Panc1 (cell line): ENCODE measurements at regions not wholly inside any gene's neighbourhood (a gene's known extent, or its start where the extent isn't known, plus 50 kb on each side); places are given as distances from the start of the nearest gene placed in this dataset.

Source experiments
- ATAC-seq: fragments of 200-7000 bp; cut with Tn5 transposase; 2 replicates; pipeline ENCODE4 v1.9.1; 2020; ENCODE audit warnings: mild to moderate bottlenecking, moderate library complexity
- BruUV-seq: library from RNA; stranded (reverse); fragments of 400-500 nt; replicated peaks from 2 replicates; lab custom pipeline; 2021; lab: Mats Ljungman, UMichigan
- CTCF ChIA-PET: fragments of 300-600 bp; sonication (Branson Sonifier 250); formaldehyde crosslinking; loops from one replicate; lab custom pipeline; 2022; ENCODE audit warnings: antibody characterized with exemption; lab: Charles Lee
- POLR2A ChIA-PET: fragments of 300-600 bp; sonication (Branson Sonifier 250); formaldehyde crosslinking; loops from one replicate; lab custom pipeline; 2022; ENCODE audit warnings: antibody characterized with exemption; lab: Charles Lee
- DNase-seq: peaks from one replicate; pipeline ENCODE4 v3.0.0-alpha.2; 2010; ENCODE audit warnings: low read depth, low spot score
- H3K27ac ChIP-seq: 2 replicates; pipeline ENCODE4 v1.5.1; 2011; ENCODE audit warnings: mild to moderate bottlenecking, low read length, inconsistent platforms
- H3K27me3 ChIP-seq: fragments of 200-500 bp; sonication (Bioruptor generic); 2 replicates; pipeline ENCODE4 v1.6.0; 2014; ENCODE audit warnings: low read length, inconsistent platforms; ENCODE audit not compliant: control insufficient read depth, insufficient read depth
- H3K36me3 ChIP-seq: fragments of 200-500 bp; sonication (Bioruptor generic); 2 replicates; pipeline ENCODE4 v1.5.1; 2014; ENCODE audit warnings: inconsistent platforms, mild to moderate bottlenecking, low read length, moderate library complexity; ENCODE audit not compliant: control insufficient read depth, insufficient read depth
- H3K4me1 ChIP-seq: 2 replicates; pipeline ENCODE4 v1.5.1; 2011; ENCODE audit warnings: inconsistent platforms, mild to moderate bottlenecking, low read length, moderate library complexity; ENCODE audit not compliant: control insufficient read depth, insufficient read depth
- H3K4me3 ChIP-seq, 2 experiments: 2 replicates each; pipeline ENCODE4 v1.5.1; 2011 to 2012; ENCODE audit warnings: low read depth in 2 of 2, low read length in 2 of 2, mild to moderate bottlenecking in 2 of 2, inconsistent platforms in 1 of 2, moderate library complexity in 1 of 2
- H3K9me3 ChIP-seq: fragments of 200-500 bp; sonication (Bioruptor generic); 2 replicates; pipeline ENCODE4 v1.5.1; 2014; ENCODE audit warnings: low read depth, mild to moderate bottlenecking, inconsistent platforms, low read length, moderate library complexity; ENCODE audit not compliant: control insufficient read depth, insufficient read depth
- POLR2AphosphoS5 ChIP-seq: IDR thresholded peaks from 2 replicates; pipeline ENCODE4 v1.6.1; 2012; ENCODE audit warnings: mild to moderate bottlenecking, low read depth, low read length, moderate library complexity
- SIN3A ChIP-seq: IDR thresholded peaks from 2 replicates; pipeline ENCODE4 v1.6.1; 2012; ENCODE audit warnings: low read depth, mild to moderate bottlenecking, low read length, moderate library complexity, borderline replicate concordance; ENCODE audit not compliant: insufficient read depth
- TCF7L2 ChIP-seq: IDR thresholded peaks from 2 replicates; pipeline ENCODE4 v1.6.1; 2011; ENCODE audit warnings: mild to moderate bottlenecking, low read depth, low read length, inconsistent platforms
- in situ Hi-C: cut with HindIII; loops from 2 replicates; pipeline ENCODE4 v1.10.0; 2016; ENCODE audit warnings: low sequenced_read_pairs, low pct_unique_long_range_greater_than_20kb
- intact Hi-C: fragments of 100-400 bp; cut with micrococcal nuclease; formaldehyde crosslinking; loops from one replicate; pipeline ENCODE4 v1.10.0; 2022; ENCODE audit not compliant: unreplicated experiment
- TF ChIP-seq, protein P1 (sequence below), 2 experiments: IDR thresholded peaks; 2 replicates each; pipeline ENCODE4 v1.6.1; 2011 to 2012; ENCODE audit warnings: low read depth in 2 of 2, control low read depth in 1 of 2, low read length in 1 of 2, mild to moderate bottlenecking in 1 of 2, moderate library complexity in 1 of 2; ENCODE audit not compliant: insufficient read depth in 1 of 2
- TF ChIP-seq, protein P2 (sequence below): fragments of 450-650 bp; IDR thresholded peaks from 2 replicates; pipeline ENCODE4 v1.5.1; 2017; ENCODE audit warnings: mild to moderate bottlenecking

DNA sequence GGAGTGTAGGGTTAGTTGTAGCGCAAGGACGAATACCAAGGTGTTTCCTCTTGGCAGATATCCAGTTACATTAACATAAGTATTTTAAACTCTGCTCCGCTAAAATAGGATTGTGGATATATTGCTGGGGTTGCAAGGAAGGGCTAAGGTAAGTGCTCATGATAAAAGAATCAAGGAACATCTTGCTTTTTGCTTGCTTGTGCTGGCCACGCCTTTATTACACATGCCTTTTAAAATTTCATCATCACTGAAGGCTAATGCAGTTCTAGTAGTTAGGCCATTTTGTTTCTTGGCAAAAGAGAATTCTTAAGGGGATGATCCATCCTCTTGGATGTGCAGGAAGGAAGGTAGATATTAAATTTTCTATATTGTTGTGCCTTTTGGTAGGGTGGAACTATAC, 415.6 kb upstream of the TPM1 start:
- POLR2A ChIA-PET, result no interaction called here
- BruUV-seq, result no TSS peak
- intact Hi-C loops (no loop called here), in situ Hi-C loops (no loop called here)
- Histone ChIP-seq H3K9me3 (no peaks in the 10 kb centered on the region), H3K27ac (no peak overlapping the region), H3K4me3 (no peak overlapping the region), H3K27me3 (no peaks in the 10 kb centered on the region), H3K36me3 (no peaks in the 10 kb centered on the region), H3K4me1 (no peaks in the 10 kb centered on the region)
- DNase-seq (no peak), ATAC-seq (no peak)
- CTCF ChIA-PET, result no interaction called here
- TF ChIP-seq TCF7L2 (no peak), POLR2AphosphoS5 (no peak), SIN3A (no peak)
- TF ChIP-seq, protein P1, sequence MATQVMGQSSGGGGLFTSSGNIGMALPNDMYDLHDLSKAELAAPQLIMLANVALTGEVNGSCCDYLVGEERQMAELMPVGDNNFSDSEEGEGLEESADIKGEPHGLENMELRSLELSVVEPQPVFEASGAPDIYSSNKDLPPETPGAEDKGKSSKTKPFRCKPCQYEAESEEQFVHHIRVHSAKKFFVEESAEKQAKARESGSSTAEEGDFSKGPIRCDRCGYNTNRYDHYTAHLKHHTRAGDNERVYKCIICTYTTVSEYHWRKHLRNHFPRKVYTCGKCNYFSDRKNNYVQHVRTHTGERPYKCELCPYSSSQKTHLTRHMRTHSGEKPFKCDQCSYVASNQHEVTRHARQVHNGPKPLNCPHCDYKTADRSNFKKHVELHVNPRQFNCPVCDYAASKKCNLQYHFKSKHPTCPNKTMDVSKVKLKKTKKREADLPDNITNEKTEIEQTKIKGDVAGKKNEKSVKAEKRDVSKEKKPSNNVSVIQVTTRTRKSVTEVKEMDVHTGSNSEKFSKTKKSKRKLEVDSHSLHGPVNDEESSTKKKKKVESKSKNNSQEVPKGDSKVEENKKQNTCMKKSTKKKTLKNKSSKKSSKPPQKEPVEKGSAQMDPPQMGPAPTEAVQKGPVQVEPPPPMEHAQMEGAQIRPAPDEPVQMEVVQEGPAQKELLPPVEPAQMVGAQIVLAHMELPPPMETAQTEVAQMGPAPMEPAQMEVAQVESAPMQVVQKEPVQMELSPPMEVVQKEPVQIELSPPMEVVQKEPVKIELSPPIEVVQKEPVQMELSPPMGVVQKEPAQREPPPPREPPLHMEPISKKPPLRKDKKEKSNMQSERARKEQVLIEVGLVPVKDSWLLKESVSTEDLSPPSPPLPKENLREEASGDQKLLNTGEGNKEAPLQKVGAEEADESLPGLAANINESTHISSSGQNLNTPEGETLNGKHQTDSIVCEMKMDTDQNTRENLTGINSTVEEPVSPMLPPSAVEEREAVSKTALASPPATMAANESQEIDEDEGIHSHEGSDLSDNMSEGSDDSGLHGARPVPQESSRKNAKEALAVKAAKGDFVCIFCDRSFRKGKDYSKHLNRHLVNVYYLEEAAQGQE (IDR thresholded peaks at IDR 0.05; ENCODE audit: insufficient read depth in 1 of 2, low read depth in 2 of 2, low read length in 1 of 2), result no peak
- TF ChIP-seq, protein P2, sequence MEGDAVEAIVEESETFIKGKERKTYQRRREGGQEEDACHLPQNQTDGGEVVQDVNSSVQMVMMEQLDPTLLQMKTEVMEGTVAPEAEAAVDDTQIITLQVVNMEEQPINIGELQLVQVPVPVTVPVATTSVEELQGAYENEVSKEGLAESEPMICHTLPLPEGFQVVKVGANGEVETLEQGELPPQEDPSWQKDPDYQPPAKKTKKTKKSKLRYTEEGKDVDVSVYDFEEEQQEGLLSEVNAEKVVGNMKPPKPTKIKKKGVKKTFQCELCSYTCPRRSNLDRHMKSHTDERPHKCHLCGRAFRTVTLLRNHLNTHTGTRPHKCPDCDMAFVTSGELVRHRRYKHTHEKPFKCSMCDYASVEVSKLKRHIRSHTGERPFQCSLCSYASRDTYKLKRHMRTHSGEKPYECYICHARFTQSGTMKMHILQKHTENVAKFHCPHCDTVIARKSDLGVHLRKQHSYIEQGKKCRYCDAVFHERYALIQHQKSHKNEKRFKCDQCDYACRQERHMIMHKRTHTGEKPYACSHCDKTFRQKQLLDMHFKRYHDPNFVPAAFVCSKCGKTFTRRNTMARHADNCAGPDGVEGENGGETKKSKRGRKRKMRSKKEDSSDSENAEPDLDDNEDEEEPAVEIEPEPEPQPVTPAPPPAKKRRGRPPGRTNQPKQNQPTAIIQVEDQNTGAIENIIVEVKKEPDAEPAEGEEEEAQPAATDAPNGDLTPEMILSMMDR, result no peak

- no peak for ATAC-seq
- CTCF ChIA-PET, result interaction anchor here (0.7 kb wide), 1 partner anchor 14 kb away, joined by 3 read pairs; no protein-coding TSS in a partner anchor
- no peak for TF ChIP-seq SIN3A
- TF ChIP-seq POLR2AphosphoS5, result no peak
- TF ChIP-seq TCF7L2, result no peak
- TF ChIP-seq, protein P1 (IDR thresholded peaks at IDR 0.05; ENCODE audit: insufficient read depth in 1 of 2, low read depth in 2 of 2, low read length in 1 of 2), result no peak
- TF ChIP-seq, protein P2, result no peak
- H3K9me3 ChIP-seq, result no peaks in the 10 kb centered on the region
- H3K4me1 ChIP-seq, result no peaks in the 10 kb centered on the region
- POLR2A ChIA-PET, result no interaction called here
- intact Hi-C loops (no loop called here), in situ Hi-C loops (no loop called here)
- H3K4me3 ChIP-seq, result no peak overlapping the region
- no peaks in the 10 kb centered on the region for H3K27me3 ChIP-seq
- H3K36me3 ChIP-seq, result no peaks in the 10 kb centered on the region
- no peak overlapping the region for H3K27ac ChIP-seq
- no TSS peak for BruUV-seq
- no peak for DNase-seq
Measured at GRCh38 chr15:62631076-62631724, 411.3 kb upstream of the TPM1 start.
